IMR-90 (cell line): ENCODE measurements at regions not wholly inside any gene's neighbourhood (a gene's known extent, or its start where the extent isn't known, plus 50 kb on each side); places are given as distances from the start of the nearest gene placed in this dataset.
"Not testable (repeated sequence)": the region's sequence is repeated elsewhere in the genome, so short reads cannot be mapped to it uniquely, and the experiment has no call there.

Experiments used
- ATAC-seq: fragments of 200-7000 bp; cut with Tn5 transposase; 2 replicates; pipeline ENCODE4 v1.9.1; 2020; ENCODE audit warnings: low read depth, mild to moderate bottlenecking, moderate library complexity
- BruUV-seq: library from RNA; stranded (reverse); fragments of 400-500 nt; replicated peaks from 2 replicates; lab custom pipeline; 2021; lab: Mats Ljungman, UMichigan
- CTCF ChIA-PET: fragments of 300-600 bp; formaldehyde crosslinking; extraction: SDS; loops from one replicate; lab custom pipeline; 2021; ENCODE audit warnings: antibody characterized with exemption; lab: Yijun Ruan, JAX
- POLR2A ChIA-PET: fragments of 300-600 bp; sonication (Branson Sonifier 250); formaldehyde crosslinking; loops from one replicate; lab custom pipeline; 2022; ENCODE audit warnings: antibody characterized with exemption; ENCODE audit not compliant: unreplicated experiment; lab: Charles Lee
- DNase-seq: peaks from one replicate; pipeline ENCODE4 v3.0.0; 2013
- H2AFZ ChIP-seq: replicated peaks from 2 replicates; pipeline ENCODE3; 2013; ENCODE audit warnings: low read length, mild to moderate bottlenecking; ENCODE audit not compliant: poor library complexity
- H2AK5ac ChIP-seq: 2 replicates; pipeline ENCODE4 v1.6.1; 2013; ENCODE audit warnings: low read depth, low read length, inconsistent platforms
- H2AK9ac ChIP-seq: replicated peaks from 2 replicates; pipeline ENCODE3; 2013; ENCODE audit warnings: mild to moderate bottlenecking, low read depth, low read length, moderate library complexity; ENCODE audit not compliant: poor library complexity
- H2BK120ac ChIP-seq: 2 replicates; pipeline ENCODE4 v1.6.1; 2013; ENCODE audit warnings: low read depth, low read length, inconsistent platforms
- H2BK15ac ChIP-seq: 3 replicates; pipeline ENCODE4 v1.6.1; 2013; ENCODE audit warnings: low read depth, low read length, inconsistent platforms
- H2BK20ac ChIP-seq: 2 replicates; pipeline ENCODE4 v1.6.1; 2013; ENCODE audit warnings: low read depth, mild to moderate bottlenecking, inconsistent platforms, low read length, moderate library complexity
- H2BK5ac ChIP-seq: 2 replicates; pipeline ENCODE4 v1.6.1; 2013; ENCODE audit warnings: mild to moderate bottlenecking, low read depth, low read length, inconsistent platforms; ENCODE audit not compliant: poor library complexity, severe bottlenecking
- H3K14ac ChIP-seq: replicated peaks from 2 replicates; pipeline ENCODE4 v1.6.1; 2013; ENCODE audit warnings: low read depth, low read length, inconsistent platforms
- H3K18ac ChIP-seq: 2 replicates; pipeline ENCODE4 v1.6.1; 2013; ENCODE audit warnings: low read depth, low read length, control low read depth
- H3K23ac ChIP-seq: 2 replicates; pipeline ENCODE4 v1.6.1; 2013; ENCODE audit warnings: low read depth, low read length, inconsistent platforms
- H3K27ac ChIP-seq: 2 replicates; pipeline ENCODE4 v1.5.1; 2013; ENCODE audit warnings: mild to moderate bottlenecking, control low read depth, low read length; ENCODE audit not compliant: insufficient read depth
- H3K27me3 ChIP-seq: 2 replicates; pipeline ENCODE4 v1.6.1; 2013; ENCODE audit warnings: low read length; ENCODE audit not compliant: control insufficient read depth, insufficient read depth
- H3K36me3 ChIP-seq: 2 replicates; pipeline ENCODE4 v1.6.1; 2013; ENCODE audit warnings: low read length, mixed read lengths; ENCODE audit not compliant: control insufficient read depth, insufficient read depth
- H3K4ac ChIP-seq: 2 replicates; pipeline ENCODE4 v1.6.1; 2013; ENCODE audit warnings: low read depth, low read length, inconsistent platforms
- H3K4me1 ChIP-seq: 2 replicates; pipeline ENCODE4 v1.6.1; 2013; ENCODE audit warnings: low read length, mixed read lengths; ENCODE audit not compliant: control insufficient read depth, insufficient read depth
- H3K4me2 ChIP-seq: 2 replicates; pipeline ENCODE4 v1.6.1; 2013; ENCODE audit warnings: low read depth, mild to moderate bottlenecking, control low read depth, low read length, moderate library complexity
- H3K4me3 ChIP-seq: 2 replicates; pipeline ENCODE4 v1.5.1; 2013; ENCODE audit warnings: low read depth, mild to moderate bottlenecking, control low read depth, low read length, moderate library complexity; ENCODE audit not compliant: insufficient read depth
- H3K56ac ChIP-seq: 2 replicates; pipeline ENCODE4 v1.6.1; 2013; ENCODE audit warnings: low read length, inconsistent platforms; ENCODE audit not compliant: insufficient read depth; ENCODE audit errors: extremely low read depth
- H3K79me1 ChIP-seq, 2 experiments: 2 replicates each; pipeline ENCODE4 v1.6.1; 2013; ENCODE audit warnings: low read length in 2 of 2, inconsistent platforms in 1 of 2, low read depth in 1 of 2
- H3K9ac ChIP-seq: 2 replicates; pipeline ENCODE4 v1.6.1; 2013; ENCODE audit warnings: low read depth, low read length, control low read depth
- H3K9me1 ChIP-seq: 2 replicates; pipeline ENCODE4 v1.6.1; 2013; ENCODE audit warnings: low read length, inconsistent platforms; ENCODE audit not compliant: insufficient read depth
- H3K9me3 ChIP-seq: 2 replicates; pipeline ENCODE4 v1.6.1; 2013; ENCODE audit warnings: low read length; ENCODE audit not compliant: control insufficient read depth, insufficient read depth
- H4K20me1 ChIP-seq: 2 replicates; pipeline ENCODE4 v1.6.1; 2013; ENCODE audit warnings: low read length, inconsistent platforms; ENCODE audit not compliant: insufficient read depth
- H4K5ac ChIP-seq: 2 replicates; pipeline ENCODE4 v1.6.1; 2013; ENCODE audit warnings: mild to moderate bottlenecking, low read depth, low read length, control low read depth
- H4K8ac ChIP-seq, 2 experiments: 2 replicates each; pipeline ENCODE4 v1.6.1; 2013; ENCODE audit warnings: low read depth in 2 of 2, low read length in 2 of 2, control low read depth in 1 of 2, inconsistent platforms in 1 of 2
- H4K91ac ChIP-seq: 2 replicates; pipeline ENCODE4 v1.6.1; 2013; ENCODE audit warnings: low read depth, low read length, inconsistent platforms; ENCODE audit not compliant: insufficient read depth
- BHLHE40 ChIP-seq: fragments of 150-350 bp; IDR thresholded peaks from 2 replicates; pipeline ENCODE4 v1.6.1; 2016; ENCODE audit warnings: mild to moderate bottlenecking, low read depth, low read length
- CHD1 ChIP-seq: IDR thresholded peaks from 2 replicates; pipeline ENCODE4 v1.6.1; 2012; ENCODE audit warnings: low read depth, low read length, improper control_type of control experiment
- FOS ChIP-seq: fragments of 150-350 bp; IDR thresholded peaks from 2 replicates; pipeline ENCODE4 v1.6.1; 2016; ENCODE audit warnings: low read depth, low read length
- NFE2L2 ChIP-seq: fragments of 150-350 bp; IDR thresholded peaks from 2 replicates; pipeline ENCODE4 v1.6.1; 2016; ENCODE audit warnings: low read depth, mild to moderate bottlenecking, low read length
- POLR2A ChIP-seq: IDR thresholded peaks from 2 replicates; pipeline ENCODE4 v1.6.1; 2012; ENCODE audit warnings: mild to moderate bottlenecking, low read depth, low read length
- RCOR1 ChIP-seq: IDR thresholded peaks from 2 replicates; pipeline ENCODE4 v1.6.1; 2012; ENCODE audit warnings: mild to moderate bottlenecking, low read length, improper control_type of control experiment; ENCODE audit not compliant: insufficient replicate concordance
- WGBS, 2 experiments: methylation state at CpG; one replicate each; pipeline versions ENCODE4 v1.1.5 to v1.1.7; 2013; ENCODE audit warnings: missing lambda C conversion rate in 2 of 2; ENCODE audit not compliant: insufficient read length in 1 of 2; ENCODE audit errors: extremely low coverage in 2 of 2; 5-methylcytosine and 5-hydroxymethylcytosine counted together
- dilution Hi-C: fragments of 300-500 bp; cut with HindIII; formaldehyde crosslinking; loops from one replicate; pipeline ENCODE4 v1.14.3; 2018; ENCODE audit warnings: low sequenced_read_pairs; ENCODE audit not compliant: unreplicated experiment
- in situ Hi-C: fragments of 300-500 bp; cut with MboI; formaldehyde crosslinking; loops from 3 replicates; pipeline ENCODE4 v1.14.3; 2019; ENCODE audit warnings: low sequenced_read_pairs, inconsistent platforms, mixed read lengths
- intact Hi-C: fragments of 100-400 bp; cut with micrococcal nuclease; formaldehyde crosslinking; loops from 2 replicates; pipeline ENCODE4 v1.10.0; 2022

- H3K4me2 ChIP-seq = no peak overlapping the region
- no peak for TF ChIP-seq BHLHE40
- TF ChIP-seq POLR2A = no peak
- TF ChIP-seq FOS = no peak
- TF ChIP-seq NFE2L2 = no peak
- no peak for TF ChIP-seq RCOR1
- no peak for TF ChIP-seq CHD1
- dilution Hi-C loops = no loop called here
Observed at GRCh38 chr20:50360921-50361320, 149.3 kb upstream of the PTPN1 start.

GRCh38 chr20:50362177-50362576 lies 148.0 kb upstream of the PTPN1 start:
- ATAC-seq, H3K4ac ChIP-seq, H3K27me3 ChIP-seq, H2BK5ac ChIP-seq, H3K27ac ChIP-seq, CTCF ChIA-PET, H3K9me1 ChIP-seq, H4K91ac ChIP-seq, H3K18ac ChIP-seq, H3K14ac ChIP-seq, H3K23ac ChIP-seq, H3K9me3 ChIP-seq, H3K4me1 ChIP-seq, H3K79me1 ChIP-seq, BruUV-seq, H3K56ac ChIP-seq, H2AFZ ChIP-seq, H4K8ac ChIP-seq, H2AK9ac ChIP-seq, H2AK5ac ChIP-seq, H3K4me3 ChIP-seq, H4K5ac ChIP-seq, H3K9ac ChIP-seq, H3K36me3 ChIP-seq, intact Hi-C loops, dilution Hi-C loops, H2BK120ac ChIP-seq, H2BK15ac ChIP-seq, H3K4me2 ChIP-seq, H4K20me1 ChIP-seq, H2BK20ac ChIP-seq, DNase-seq, in situ Hi-C loops, POLR2A ChIA-PET: not testable (repeated sequence)
- WGBS, 2 experiments = no CpG with 5 or more reads among the region's 6 CpGs

More at GRCh38 chr20:50360921-50361320, 149.3 kb upstream of the PTPN1 start:
- H2AK5ac ChIP-seq = peak overlapping the region; percentile 38; the same call in 1 of the 2 replicates
- no peaks in the 10 kb centered on the region for H3K27me3 ChIP-seq
- no peak overlapping the region for H4K8ac ChIP-seq
- peak overlapping the region; percentile 37; the same call in 1 of the 2 replicates for H4K91ac ChIP-seq
- H3K27ac ChIP-seq = no peak overlapping the region
- DNase-seq = no peak
- H3K4me3 ChIP-seq = no peak overlapping the region
- 0 out of 2 replicates have a peak, but pooled peaks cover 3% of the 10 kb centered on the region for H3K9me1 ChIP-seq
- no peaks in the 10 kb centered on the region for H3K4me1 ChIP-seq
- H3K79me1 ChIP-seq = no peaks in the 10 kb centered on the region
- no peak overlapping the region for H3K9ac ChIP-seq
- H2AFZ ChIP-seq = no peak overlapping the region
- H2BK20ac ChIP-seq = no peak overlapping the region
- no peaks in the 10 kb centered on the region for H3K9me3 ChIP-seq
- no peak overlapping the region for H4K5ac ChIP-seq
- H3K14ac ChIP-seq = no peak overlapping the region; the same call in 1 of the 2 replicates
- ATAC-seq = no peak
- no peak overlapping the region for H3K23ac ChIP-seq
- WGBS, 2 experiments = 89% methylated on average over 5 of the region's 8 CpGs; no CpG with 5 or more reads in 1 of the 2 experiments
- BruUV-seq = no TSS peak
- ChIA-PET POLR2A (no interaction called here), CTCF (no interaction called here)
- no peak overlapping the region for H2BK120ac ChIP-seq
- H2BK15ac ChIP-seq = 0 out of 3 replicates have a peak overlapping the region, but pooled peaks have one; percentile 8
- in situ Hi-C loops (no loop called here), intact Hi-C loops (no loop called here)
- H2BK5ac ChIP-seq = no peak overlapping the region
- peak overlapping the region; percentile 37 for H2AK9ac ChIP-seq
- no peak overlapping the region for H3K18ac ChIP-seq
- no peaks in the 10 kb centered on the region for H4K20me1 ChIP-seq
- H3K36me3 ChIP-seq = no peaks in the 10 kb centered on the region
- no peak overlapping the region for H3K4ac ChIP-seq
- no peak overlapping the region for H3K56ac ChIP-seq
